SJCRH30 (cell line): ENCODE measurements at regions not wholly inside any gene's neighbourhood (a gene's known extent, or its start where the extent isn't known, plus 50 kb on each side); places are given as distances from the start of the nearest gene placed in this dataset.
"Not testable (repeated sequence)": the region's sequence is repeated elsewhere in the genome, so short reads cannot be mapped to it uniquely, and the experiment has no call there.

Experiments used
- DNase-seq, 2 experiments: peaks; one replicate each; pipeline ENCODE4 v3.0.0-alpha.2; 2015 to 2020
- H3K27ac ChIP-seq: fragments of 250-450 bp; sonication (Bioruptor Pico); 2 replicates; pipeline ENCODE4 v1.5.1; 2020; ENCODE audit warnings: mild to moderate bottlenecking, moderate library complexity
- H3K27me3 ChIP-seq: fragments of 250-450 bp; sonication (Bioruptor Pico); 2 replicates; pipeline ENCODE4 v1.5.1; 2020; ENCODE audit warnings: mild to moderate bottlenecking, moderate library complexity
- H3K36me3 ChIP-seq: fragments of 250-450 bp; sonication (Bioruptor Pico); 2 replicates; pipeline ENCODE4 v1.5.1; 2020; ENCODE audit warnings: mild to moderate bottlenecking, moderate library complexity
- H3K4me1 ChIP-seq: fragments of 250-450 bp; sonication (Bioruptor Pico); 2 replicates; pipeline ENCODE4 v1.5.1; 2020; ENCODE audit warnings: mild to moderate bottlenecking, moderate library complexity
- H3K4me3 ChIP-seq: fragments of 250-450 bp; sonication (Bioruptor Pico); 2 replicates; pipeline ENCODE4 v1.5.1; 2020; ENCODE audit warnings: mild to moderate bottlenecking, moderate library complexity
- H3K9me3 ChIP-seq: fragments of 250-450 bp; sonication (Bioruptor Pico); replicated peaks from 2 replicates; pipeline ENCODE4 v1.5.1; 2020; ENCODE audit warnings: mild to moderate bottlenecking, moderate library complexity

DNA sequence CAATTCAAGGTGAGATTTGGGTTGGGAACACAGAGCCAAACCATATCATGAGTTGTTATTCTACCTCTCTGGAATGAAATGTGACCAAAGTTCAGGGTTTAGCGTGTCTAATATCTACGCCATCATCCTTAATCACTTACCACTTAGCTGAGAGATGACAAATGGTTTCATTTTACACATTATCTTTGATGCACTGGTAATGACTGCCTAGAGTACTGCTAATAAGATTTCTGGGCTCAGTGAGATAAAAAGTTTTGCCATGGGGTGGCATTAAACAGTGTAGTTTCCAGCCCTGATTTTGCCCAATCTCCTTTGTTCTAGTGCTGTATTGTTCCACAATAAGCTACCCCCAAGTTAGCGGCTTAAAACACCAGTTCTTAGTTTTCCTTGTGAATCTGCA lies 367.2 kb downstream of the MLLT3 start:
- DNase-seq = no peak
- Histone ChIP-seq H3K9me3 (no peaks in the 10 kb centered on the region), H3K36me3 (no peaks in the 10 kb centered on the region), H3K4me1 (no peaks in the 10 kb centered on the region), H3K27ac (no peak overlapping the region), H3K27me3 (no peaks in the 10 kb centered on the region), H3K4me3 (no peak overlapping the region)

DNA sequence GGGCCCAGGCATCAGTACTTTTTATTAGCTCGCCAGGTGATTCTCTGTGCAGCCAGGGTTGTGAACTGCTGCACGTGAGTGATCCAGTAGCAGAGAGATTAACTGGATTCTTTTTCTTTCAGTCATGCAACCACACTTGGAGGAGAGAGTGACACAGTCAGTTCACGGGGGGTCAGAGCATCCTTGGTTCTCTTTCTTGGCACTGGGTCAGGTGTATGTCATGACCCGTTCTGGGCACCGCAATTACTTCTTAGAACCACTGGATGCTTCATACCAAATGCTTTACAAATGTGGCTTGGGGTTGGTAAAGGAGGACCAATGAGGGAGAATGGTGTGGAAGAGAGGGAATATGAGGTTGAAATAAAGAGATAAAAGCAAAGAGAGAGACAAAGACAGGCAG lies 368.7 kb downstream of the MLLT3 start:
- Histone ChIP-seq H3K36me3 (no peaks in the 10 kb centered on the region), H3K4me3 (no peak overlapping the region), H3K27ac (no peak overlapping the region), H3K9me3 (no peaks in the 10 kb centered on the region), H3K27me3 (no peaks in the 10 kb centered on the region), H3K4me1 (no peaks in the 10 kb centered on the region)
- DNase-seq = no peak

DNA sequence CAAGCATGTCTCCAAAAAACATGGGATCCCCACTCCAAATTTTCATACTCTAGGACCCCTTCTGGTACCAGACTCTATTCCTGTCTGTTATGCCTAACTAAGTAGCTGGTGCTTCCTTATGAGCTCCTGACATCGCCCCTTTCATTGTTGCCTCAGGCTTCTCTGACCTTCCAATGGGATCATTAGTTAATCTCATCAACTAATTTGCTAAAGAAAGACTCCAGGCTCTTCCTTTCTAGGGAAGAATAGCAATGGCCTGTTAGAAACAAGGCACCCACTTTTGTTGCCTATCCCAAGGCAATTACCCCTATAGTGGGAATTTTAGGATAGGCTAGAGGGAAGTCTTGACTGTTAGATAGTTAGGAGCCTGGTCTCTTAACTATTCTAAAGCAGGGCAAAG lies 369.5 kb downstream of the MLLT3 start:
- Histone ChIP-seq H3K36me3 (no peaks in the 10 kb centered on the region), H3K27me3 (no peaks in the 10 kb centered on the region), H3K27ac (no peak overlapping the region), H3K9me3 (no peaks in the 10 kb centered on the region), H3K4me3 (no peak overlapping the region), H3K4me1 (no peaks in the 10 kb centered on the region)
- no peak for DNase-seq

DNA sequence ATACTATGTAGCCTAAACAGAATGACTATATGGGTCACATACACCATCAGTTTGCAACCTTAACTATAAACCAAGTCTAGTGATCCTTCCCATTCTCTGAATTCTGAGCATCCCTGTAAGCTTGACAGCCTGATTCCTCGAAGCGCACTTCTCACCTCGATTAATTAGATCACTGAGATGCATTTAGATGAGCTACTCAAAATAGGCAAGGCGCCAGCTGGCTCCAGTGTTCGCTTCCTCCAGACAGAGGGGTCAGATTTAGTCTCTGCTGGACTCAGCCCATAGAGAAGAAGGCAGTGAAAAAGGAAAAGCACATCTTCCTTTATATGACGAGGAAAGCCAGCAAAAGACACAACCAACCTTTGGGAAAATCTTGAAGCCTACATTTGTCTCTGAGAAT lies 371.5 kb downstream of the MLLT3 start:
- DNase-seq = no peak
- Histone ChIP-seq H3K27ac (no peak overlapping the region), H3K36me3 (no peaks in the 10 kb centered on the region), H3K4me1 (no peaks in the 10 kb centered on the region), H3K4me3 (no peak overlapping the region), H3K9me3 (no peaks in the 10 kb centered on the region), H3K27me3 (no peaks in the 10 kb centered on the region)

DNA sequence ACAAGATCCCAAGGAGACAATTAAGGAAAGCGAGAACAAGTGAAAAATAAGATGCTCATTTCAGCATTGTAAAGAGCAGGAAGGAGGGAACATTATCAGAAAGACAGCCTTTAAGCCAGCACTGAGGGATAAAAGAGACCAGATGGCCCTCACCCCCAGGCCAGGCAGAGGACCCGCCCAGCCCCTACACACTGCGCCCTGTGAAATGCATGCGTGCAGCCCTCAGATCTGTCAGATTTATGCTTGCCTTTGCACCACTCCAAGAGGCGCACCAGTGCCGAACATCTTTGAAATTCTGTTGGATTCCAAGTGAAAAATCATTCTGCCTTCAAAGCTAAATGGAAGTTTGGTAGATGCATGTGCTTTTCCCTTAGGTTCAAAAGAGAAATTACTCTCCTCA lies 378.0 kb downstream of the MLLT3 start:
- H3K27ac ChIP-seq = no peak overlapping the region
- no peaks in the 10 kb centered on the region for H3K9me3 ChIP-seq
- H3K4me1 ChIP-seq = no peaks in the 10 kb centered on the region
- H3K27me3 ChIP-seq = no peaks in the 10 kb centered on the region
- no peaks in the 10 kb centered on the region for H3K36me3 ChIP-seq
- no peak overlapping the region for H3K4me3 ChIP-seq
- DNase-seq = no peak

DNA sequence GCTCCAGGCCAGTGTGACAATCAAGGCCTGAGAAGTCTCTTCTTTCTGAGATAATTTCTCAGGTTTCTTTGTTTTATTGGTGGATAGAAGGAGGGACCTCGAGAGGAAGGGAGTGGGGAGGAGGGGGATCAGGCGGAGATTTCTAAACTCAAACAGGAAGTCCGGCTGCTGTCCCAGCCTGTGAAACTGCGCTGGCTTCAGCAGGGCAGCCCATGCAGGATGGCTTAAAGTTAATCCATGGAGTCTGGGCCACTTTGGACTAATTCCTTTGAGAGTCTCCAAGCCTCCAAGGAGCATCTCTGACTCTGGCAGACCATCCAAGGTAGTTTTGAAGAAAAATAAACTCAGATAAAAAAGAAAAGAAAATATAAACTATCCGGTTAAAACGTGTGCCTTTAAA lies 378.5 kb downstream of the MLLT3 start:
- Histone ChIP-seq H3K9me3 (no peaks in the 10 kb centered on the region), H3K27me3 (no peaks in the 10 kb centered on the region), H3K4me3 (no peak overlapping the region), H3K4me1 (no peaks in the 10 kb centered on the region), H3K27ac (no peak overlapping the region), H3K36me3 (no peaks in the 10 kb centered on the region)
- no peak for DNase-seq

DNA sequence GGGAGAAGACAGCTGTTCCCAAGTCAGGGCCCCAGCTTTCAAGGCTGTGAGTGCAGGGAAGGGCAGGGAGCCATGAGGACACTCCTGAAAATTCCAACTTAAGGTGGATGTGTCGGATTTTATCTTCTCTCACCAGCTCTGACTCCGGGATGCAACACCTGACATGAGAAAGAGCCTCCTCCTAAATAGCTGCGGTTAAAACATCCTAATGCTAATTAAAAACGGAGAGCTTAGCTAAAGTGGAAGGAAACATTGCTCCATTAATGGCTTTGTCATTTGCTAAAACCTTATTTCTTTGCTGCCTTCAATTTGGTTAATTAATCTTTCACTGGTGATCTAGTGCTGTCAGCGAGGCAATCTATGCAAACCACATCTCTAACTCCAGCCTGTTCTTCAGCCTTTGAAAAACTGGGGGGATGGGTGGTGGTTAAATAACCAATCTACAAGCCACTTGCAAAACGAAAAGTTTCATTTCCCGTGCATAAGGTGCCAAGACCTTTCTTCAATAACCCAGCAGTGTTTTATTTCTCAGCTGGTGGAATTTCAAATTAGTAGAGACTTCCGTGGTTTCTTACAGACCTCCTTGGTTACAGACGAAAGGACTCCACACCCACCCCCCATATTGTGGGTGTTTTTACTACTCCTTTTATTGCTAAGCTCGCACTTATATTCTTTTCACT lies 379.6 kb downstream of the MLLT3 start:
- Histone ChIP-seq H3K27me3 (no peaks in the 10 kb centered on the region), H3K4me3 (no peak overlapping the region), H3K27ac (no peak overlapping the region), H3K9me3 (no peaks in the 10 kb centered on the region), H3K4me1 (no peaks in the 10 kb centered on the region), H3K36me3 (no peaks in the 10 kb centered on the region)
- DNase-seq = no peak

DNA sequence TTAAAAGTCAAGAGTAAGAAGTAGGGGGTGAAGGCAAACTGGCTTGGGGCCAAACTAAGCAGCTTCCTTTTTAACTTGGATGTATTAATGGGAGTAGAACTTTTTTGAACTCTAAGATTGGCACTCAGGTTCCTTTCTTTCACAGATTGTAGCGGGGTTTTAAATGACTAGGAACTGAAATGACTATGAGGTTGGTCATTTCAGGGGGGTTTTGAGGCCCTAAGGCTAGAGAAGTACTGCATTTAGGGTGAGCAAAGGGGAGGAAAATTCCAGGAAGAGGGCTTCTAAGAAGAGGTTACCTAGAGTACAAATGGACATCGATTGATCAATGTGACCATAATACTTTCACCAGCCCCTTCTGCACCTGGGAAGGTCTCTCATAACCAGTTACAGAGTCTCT lies 381.8 kb downstream of the MLLT3 start:
- no peaks in the 10 kb centered on the region for H3K36me3 ChIP-seq

DNA sequence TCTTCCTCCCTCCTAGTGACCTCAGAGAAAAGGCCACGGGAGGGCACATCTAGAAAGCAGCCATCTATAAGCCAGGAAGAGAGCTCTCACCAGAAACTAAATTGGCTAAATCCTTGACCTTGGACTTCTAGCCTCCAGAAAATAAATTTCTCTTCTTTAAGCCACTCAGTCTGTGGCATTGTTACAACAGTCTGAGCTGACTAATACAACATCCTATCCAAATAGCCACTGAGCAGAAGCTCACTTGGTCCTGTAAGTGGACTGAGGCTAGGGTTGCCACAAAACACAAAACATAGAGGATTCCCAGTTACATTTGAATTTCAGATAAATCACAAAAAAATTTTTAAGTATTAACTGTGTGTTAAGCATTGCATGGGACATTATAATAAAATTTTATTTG lies 383.4 kb downstream of the MLLT3 start:
- Histone ChIP-seq H3K4me3 (no peak overlapping the region), H3K36me3 (no peaks in the 10 kb centered on the region), H3K27me3 (no peaks in the 10 kb centered on the region), H3K27ac (no peak overlapping the region), H3K4me1 (no peaks in the 10 kb centered on the region), H3K9me3 (no peaks in the 10 kb centered on the region)
- no peak for DNase-seq

More for the DNA sequence above, 381.8 kb downstream of the MLLT3 start:
- no peaks in the 10 kb centered on the region for H3K9me3 ChIP-seq
- no peak for DNase-seq
- H3K27me3 ChIP-seq = no peaks in the 10 kb centered on the region
- H3K4me1 ChIP-seq = no peaks in the 10 kb centered on the region
- H3K4me3 ChIP-seq = no peak overlapping the region
- no peak overlapping the region for H3K27ac ChIP-seq

DNA sequence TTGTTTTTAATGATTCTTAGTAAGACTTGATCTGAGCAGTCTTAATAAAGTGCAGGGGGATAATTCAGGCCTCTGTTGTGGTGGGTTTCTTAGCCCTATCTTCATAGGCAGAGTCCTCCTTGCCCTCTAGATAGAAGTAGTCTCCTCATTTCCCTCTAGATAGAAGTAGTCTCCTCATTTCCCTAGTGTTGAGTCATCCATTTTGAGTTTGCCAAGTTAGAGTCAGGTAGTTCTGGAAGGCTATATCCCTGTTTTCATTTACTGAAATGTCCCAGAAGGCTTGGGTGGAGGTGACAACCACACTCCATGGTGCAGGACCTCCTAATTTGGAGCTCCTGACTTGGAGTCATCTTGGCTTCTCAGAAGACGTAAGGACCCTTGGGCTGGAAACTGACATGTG lies 384.6 kb downstream of the MLLT3 start:
- Histone ChIP-seq H3K27me3 (no peaks in the 10 kb centered on the region), H3K9me3 (no peaks in the 10 kb centered on the region), H3K36me3 (no peaks in the 10 kb centered on the region), H3K4me1 (no peaks in the 10 kb centered on the region), H3K27ac (no peak overlapping the region), H3K4me3 (no peak overlapping the region)
- DNase-seq = no peak

DNA sequence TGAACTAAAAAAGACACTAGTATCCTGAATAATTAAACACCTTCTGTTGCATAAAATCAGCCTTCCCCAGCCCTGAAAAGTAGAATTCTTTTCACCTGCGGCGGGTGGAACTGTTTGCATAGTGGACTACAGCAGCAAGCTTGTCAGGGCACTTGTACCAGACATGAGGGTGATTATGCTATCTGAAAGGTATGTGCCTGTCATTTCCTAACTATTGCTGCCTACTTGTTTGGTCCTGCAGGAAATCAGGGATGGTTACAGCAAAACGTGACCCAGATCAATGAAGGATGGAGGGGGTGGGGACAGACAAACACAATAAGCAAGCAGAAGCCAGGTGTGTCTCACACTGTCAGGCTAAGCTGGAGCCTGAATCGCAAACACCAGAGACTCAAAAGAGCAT lies 385.6 kb downstream of the MLLT3 start:
- Histone ChIP-seq H3K4me1 (no peaks in the 10 kb centered on the region), H3K4me3 (no peak overlapping the region), H3K27ac (no peak overlapping the region), H3K27me3 (no peaks in the 10 kb centered on the region), H3K9me3 (no peaks in the 10 kb centered on the region), H3K36me3 (no peaks in the 10 kb centered on the region)
- DNase-seq = no peak

DNA sequence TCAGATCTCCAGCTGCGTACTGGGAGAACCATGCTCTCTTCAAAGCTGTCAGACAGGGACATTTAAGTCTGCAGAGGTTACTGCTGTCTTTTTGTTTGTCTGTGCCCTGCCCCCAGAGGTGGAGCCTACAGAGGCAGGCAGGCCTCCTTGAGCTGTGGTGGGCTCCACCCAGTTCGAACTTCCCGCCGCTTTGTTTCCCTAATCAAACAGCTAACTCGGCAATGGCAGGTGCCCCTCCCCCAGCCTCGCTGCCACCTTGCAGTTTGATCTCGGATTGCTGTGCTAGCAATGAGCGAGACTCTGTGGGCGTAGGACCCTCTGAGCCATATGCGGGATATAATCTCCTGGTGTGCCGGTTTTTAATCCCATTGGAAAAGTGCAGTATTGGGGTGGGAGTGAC lies 387.1 kb downstream of the MLLT3 start:
- DNase-seq, H3K4me3 ChIP-seq, H3K4me1 ChIP-seq, H3K27ac ChIP-seq, H3K36me3 ChIP-seq, H3K9me3 ChIP-seq, H3K27me3 ChIP-seq: not testable (repeated sequence)

DNA sequence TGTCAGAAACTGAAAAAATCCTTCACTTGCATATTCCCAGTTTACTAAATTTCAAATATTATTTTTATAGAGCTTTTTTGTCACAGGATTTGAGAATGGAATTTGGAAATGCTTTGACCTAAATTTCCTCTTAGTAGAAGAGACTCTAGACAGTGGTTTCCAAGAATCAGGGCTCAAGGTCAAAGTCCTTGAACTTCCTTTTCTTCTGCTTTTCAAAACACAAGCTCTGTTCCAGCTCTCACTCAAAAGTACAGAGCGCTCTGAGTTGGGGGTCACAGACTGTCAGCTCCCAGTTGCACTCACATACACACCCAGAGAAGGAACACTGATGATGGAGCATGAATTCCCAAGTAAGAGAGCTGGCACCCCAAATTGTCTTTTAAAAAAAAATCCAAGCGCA lies 394.2 kb downstream of the MLLT3 start:
- Histone ChIP-seq H3K27ac (no peak overlapping the region), H3K36me3 (no peaks in the 10 kb centered on the region), H3K9me3 (no peaks in the 10 kb centered on the region), H3K27me3 (no peaks in the 10 kb centered on the region), H3K4me3 (no peak overlapping the region), H3K4me1 (no peaks in the 10 kb centered on the region)
- no peak for DNase-seq

DNA sequence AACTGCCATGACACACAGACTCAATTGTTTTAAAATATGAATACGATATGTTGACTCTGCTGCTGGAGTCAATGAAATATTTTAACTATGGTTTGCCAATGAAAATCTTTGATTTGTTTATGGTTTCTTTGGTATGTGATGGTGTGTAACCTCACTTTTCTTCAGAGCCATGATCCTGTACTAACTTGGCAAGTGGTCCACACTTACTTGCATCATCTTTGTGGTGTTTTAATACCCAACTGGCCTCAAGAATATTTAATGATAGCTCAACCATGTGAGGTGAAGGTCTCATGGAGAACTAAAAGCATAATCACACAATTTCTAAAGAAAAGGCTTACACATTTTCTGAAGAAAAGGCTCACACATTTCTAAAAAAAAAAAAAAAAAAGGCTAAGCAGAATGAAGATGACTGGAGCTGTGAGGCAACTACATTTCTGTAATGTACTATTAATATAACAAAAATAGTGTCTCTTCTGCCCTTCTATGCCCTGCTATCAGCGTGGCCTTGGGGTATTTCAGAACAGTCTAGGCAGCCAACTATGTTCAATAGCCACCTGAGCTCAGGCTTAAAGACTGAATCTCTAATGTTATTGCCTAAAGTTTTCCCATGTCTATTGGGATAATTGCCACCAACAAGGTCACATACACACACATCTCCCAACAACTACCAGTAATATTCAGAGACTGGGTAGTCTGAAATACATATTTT lies 395.0 kb downstream of the MLLT3 start:
- Histone ChIP-seq H3K4me3 (no peak overlapping the region), H3K27ac (no peak overlapping the region), H3K27me3 (no peaks in the 10 kb centered on the region), H3K36me3 (no peaks in the 10 kb centered on the region), H3K4me1 (no peaks in the 10 kb centered on the region), H3K9me3 (no peaks in the 10 kb centered on the region)
- no peak for DNase-seq

DNA sequence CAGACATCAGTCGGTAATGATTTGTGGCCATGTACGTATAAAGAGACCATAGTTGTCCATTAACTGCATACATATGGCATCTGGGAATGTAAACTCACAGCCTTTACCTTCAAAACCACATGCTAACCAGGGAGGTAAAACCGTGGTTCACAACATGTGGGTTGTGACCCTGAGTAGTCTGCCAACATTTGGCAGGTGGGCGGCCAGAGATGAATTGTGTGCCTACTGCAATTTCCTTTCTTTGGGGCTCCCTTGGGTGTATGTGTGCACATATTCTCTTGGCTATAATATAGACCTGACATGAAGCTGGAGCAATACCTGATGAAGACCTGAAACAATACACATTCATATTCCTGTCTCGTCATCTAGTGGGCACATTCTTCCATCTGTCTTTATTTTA lies 396.0 kb downstream of the MLLT3 start:
- Histone ChIP-seq H3K4me1 (no peaks in the 10 kb centered on the region), H3K9me3 (no peaks in the 10 kb centered on the region), H3K27ac (no peak overlapping the region), H3K27me3 (no peaks in the 10 kb centered on the region), H3K36me3 (no peaks in the 10 kb centered on the region), H3K4me3 (no peak overlapping the region)
- DNase-seq = no peak

DNA sequence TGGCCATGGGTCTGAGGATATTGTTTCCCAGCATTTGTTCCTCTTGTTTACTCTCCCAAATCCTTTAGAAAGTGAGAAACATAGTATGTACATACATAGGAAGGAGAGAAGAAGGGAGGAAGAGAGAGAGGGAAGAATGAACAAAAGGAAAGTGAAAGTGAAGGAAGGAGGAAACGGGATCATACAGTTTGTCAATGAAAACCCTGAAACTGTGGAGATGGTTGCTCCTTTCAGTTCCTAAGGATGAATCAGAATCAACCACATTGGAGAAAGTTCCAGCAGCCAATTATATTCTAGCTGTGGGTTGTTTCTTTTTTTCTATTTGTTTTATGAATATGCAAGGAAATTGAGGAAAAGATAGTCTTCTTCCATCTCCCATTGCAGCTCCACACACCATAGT lies 396.5 kb downstream of the MLLT3 start:
- no peaks in the 10 kb centered on the region for H3K9me3 ChIP-seq
- H3K27me3 ChIP-seq = no peaks in the 10 kb centered on the region
- no peak overlapping the region for H3K27ac ChIP-seq
- H3K36me3 ChIP-seq = no peaks in the 10 kb centered on the region
- no peaks in the 10 kb centered on the region for H3K4me1 ChIP-seq
- no peak overlapping the region for H3K4me3 ChIP-seq
- no peak for DNase-seq
